DMS 273 (cell line): ENCODE measurements at regions not wholly inside any gene's neighbourhood (a gene's known extent, or its start where the extent isn't known, plus 50 kb on each side); places are given as distances from the start of the nearest gene placed in this dataset.

Source experiments
- DNase-seq: peaks from one replicate; lab custom pipeline; 2025; ENCODE audit not compliant: unreplicated experiment; lab: John Stamatoyannopoulos, UW

GRCh38 chr4:53920883-53921282 lies 143.5 kb downstream of the CHIC2 start:
- no peak for DNase-seq

- DNase-seq = peak; percentile 35
Observed at GRCh38 chr4:53920116-53920515, 144.3 kb downstream of the CHIC2 start.

GRCh38 chr4:53919535-53919934 lies 144.9 kb downstream of the CHIC2 start:
- DNase-seq = no peak

GRCh38 chr4:53917729-53918128 lies 146.7 kb downstream of the CHIC2 start:
- DNase-seq = no peak

- no peak for DNase-seq
Observed at GRCh38 chr4:53916431-53916889, 147.9 kb downstream of the CHIC2 start.

- DNase-seq = no peak
Observed at GRCh38 chr4:53914313-53915016, 149.9 kb downstream of the CHIC2 start.

- DNase-seq = no peak
Observed at GRCh38 chr4:53913771-53914170, 150.6 kb downstream of the CHIC2 start.

- DNase-seq = no peak
Observed at GRCh38 chr4:53912766-53913497, 151.5 kb downstream of the CHIC2 start.

- DNase-seq = peak; percentile 68
Observed at GRCh38 chr4:53908661-53909078, 155.7 kb downstream of the CHIC2 start.

- no peak for DNase-seq
Observed at GRCh38 chr4:53907772-53908171, 156.6 kb downstream of the CHIC2 start.

- no peak for DNase-seq
Observed at GRCh38 chr4:53906606-53907190, 157.7 kb downstream of the CHIC2 start.

- peak; percentile 50 for DNase-seq
Observed at GRCh38 chr4:53905941-53906377, 158.4 kb downstream of the CHIC2 start.

GRCh38 chr4:53905276-53905940 lies 159.0 kb downstream of the CHIC2 start:
- no peak for DNase-seq

GRCh38 chr4:53902786-53903185 lies 161.6 kb downstream of the CHIC2 start:
- no peak for DNase-seq

GRCh38 chr4:53900271-53900649 lies 164.1 kb downstream of the CHIC2 start:
- DNase-seq = no peak

- DNase-seq = no peak
Observed at GRCh38 chr4:53899586-53900270, 164.7 kb downstream of the CHIC2 start.

GRCh38 chr4:53895137-53895536 lies 169.3 kb downstream of the CHIC2 start:
- no peak for DNase-seq

- DNase-seq = no peak
Observed at GRCh38 chr4:53890461-53890860, 173.9 kb downstream of the CHIC2 start.

- DNase-seq = no peak
Observed at GRCh38 chr4:53889326-53890055, 174.9 kb downstream of the CHIC2 start.

- DNase-seq = no peak
Observed at GRCh38 chr4:53886090-53886489, 178.3 kb downstream of the CHIC2 start.
